ENCODE measurements at regions not wholly inside any gene's neighbourhood (a gene's known extent, or its start where the extent isn't known, plus 50 kb on each side); places are given as distances from the start of the nearest gene placed in this dataset.

- TF ChIP-seq POLR2AphosphoS5 (IDR thresholded peaks at IDR 0.05; ENCODE audit: low read depth) (no peak), CTCF (IDR thresholded peaks at IDR 0.05; ENCODE audit: insufficient read depth, low read length) (no peak), GABPA (IDR thresholded peaks at IDR 0.05; ENCODE audit: low read depth) (no peak), REST (IDR thresholded peaks at IDR 0.05; ENCODE audit: insufficient replicate concordance, low read depth) (no peak)
These were observed 152.0 kb upstream of the IGSF21 start for GRCh38 chr1:17955302-17956285.
